HG03196 (cell line): ENCODE measurements at regions not wholly inside any gene's neighbourhood (a gene's known extent, or its start where the extent isn't known, plus 50 kb on each side); places are given as distances from the start of the nearest gene placed in this dataset.

Source experiments
- ATAC-seq: cut with Tn5 transposase; IDR thresholded peaks from one replicate; pipeline ENCODE4 v1.9.1; 2021; ENCODE audit not compliant: unreplicated experiment

DNA sequence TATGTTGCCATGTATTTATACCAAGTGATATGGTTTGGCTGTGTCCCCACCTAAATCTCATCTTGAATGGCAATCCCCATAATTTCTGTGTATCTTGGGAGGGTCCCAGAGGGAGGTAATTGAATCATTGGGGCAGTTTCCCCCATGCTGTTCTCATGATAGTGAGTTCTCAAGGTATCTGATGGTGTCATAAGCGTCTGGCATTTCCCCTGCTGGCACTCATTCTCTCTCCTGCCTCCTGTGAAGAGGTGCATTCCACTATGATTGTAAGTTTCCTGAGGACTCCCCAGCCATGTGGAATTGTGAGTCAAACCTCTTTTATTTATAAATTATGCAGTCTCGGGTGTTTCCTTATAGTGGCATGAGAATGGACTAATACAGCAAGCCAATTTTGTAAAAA is 140.8 kb upstream of the ADAMTSL1 start:
- no peak for ATAC-seq

DNA sequence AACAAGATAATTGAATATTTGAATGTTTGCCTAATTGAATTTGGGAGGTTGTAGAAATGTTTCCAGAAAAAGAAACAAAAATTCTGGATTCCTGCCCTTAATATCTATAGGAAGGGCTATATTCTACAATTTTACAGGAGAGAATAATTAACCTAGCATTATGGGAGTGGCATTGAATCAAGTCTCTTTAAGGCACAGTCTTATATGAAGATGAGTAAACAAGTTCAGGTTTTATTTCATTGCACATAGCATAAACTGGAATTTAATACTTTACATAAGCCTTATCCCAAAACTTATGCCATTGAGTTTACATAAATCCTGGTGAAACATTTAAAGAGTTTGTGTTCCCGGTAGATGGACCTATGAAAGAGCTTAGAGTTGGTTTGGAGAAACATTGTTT is 138.1 kb upstream of the ADAMTSL1 start:
- no peak for ATAC-seq

DNA sequence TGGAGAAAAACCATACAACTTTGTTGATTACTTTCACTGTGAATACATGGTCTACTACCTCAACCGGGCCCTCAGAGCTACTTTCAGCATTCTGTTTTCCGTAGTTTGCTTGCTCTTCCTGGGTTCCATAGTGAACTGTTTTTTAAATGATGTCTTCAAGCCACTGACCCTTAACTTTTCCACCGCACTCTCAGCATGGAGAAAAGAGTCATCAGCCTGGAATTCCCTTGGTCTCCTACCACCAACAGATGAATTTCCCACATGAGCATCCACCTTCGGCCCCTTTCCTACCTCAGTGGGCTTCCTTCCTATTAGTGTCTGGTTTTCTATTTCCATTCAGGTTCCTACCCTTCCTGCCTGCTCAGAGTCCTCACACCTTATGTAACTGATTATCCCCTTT is 135.9 kb upstream of the ADAMTSL1 start:
- ATAC-seq = no peak

DNA sequence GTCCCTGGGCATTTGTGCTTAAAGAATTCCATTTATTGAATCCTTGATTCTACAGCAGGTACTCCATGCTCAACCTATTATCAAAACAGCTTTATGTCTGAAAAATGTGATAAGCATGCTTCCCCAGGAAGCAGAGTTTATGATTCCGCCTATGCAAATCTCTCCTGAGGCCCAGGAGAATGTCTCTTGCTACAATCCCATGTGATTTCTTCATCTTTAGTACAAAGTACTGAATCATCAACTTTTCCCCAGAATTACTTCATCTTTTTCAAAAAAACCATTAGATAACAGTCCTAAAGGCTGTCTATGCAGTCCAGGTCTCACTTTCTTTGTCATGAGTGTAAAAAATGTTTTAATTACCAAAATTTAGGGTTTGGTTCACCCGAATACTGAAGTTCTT is 130.2 kb upstream of the ADAMTSL1 start:
- ATAC-seq = no peak

DNA sequence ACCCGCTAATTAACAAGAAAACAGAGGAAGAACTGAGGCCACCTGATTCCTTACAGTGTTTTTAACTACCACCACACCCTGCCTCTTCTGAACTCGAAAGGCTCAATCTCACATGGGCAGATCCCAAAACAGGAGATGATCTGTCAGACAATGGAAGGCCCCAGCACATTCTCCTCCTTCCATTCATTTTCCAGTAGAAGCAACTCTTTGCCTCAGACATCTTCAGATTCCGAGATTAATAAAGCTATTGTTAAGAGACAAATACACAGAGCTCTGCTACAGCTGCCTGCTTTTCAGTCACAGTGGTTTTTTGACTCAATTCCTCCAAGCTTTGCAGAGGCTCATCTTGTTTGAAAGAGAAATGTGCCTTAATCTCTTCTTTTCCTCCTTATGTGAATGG is 127.2 kb upstream of the ADAMTSL1 start:
- ATAC-seq = no peak

DNA sequence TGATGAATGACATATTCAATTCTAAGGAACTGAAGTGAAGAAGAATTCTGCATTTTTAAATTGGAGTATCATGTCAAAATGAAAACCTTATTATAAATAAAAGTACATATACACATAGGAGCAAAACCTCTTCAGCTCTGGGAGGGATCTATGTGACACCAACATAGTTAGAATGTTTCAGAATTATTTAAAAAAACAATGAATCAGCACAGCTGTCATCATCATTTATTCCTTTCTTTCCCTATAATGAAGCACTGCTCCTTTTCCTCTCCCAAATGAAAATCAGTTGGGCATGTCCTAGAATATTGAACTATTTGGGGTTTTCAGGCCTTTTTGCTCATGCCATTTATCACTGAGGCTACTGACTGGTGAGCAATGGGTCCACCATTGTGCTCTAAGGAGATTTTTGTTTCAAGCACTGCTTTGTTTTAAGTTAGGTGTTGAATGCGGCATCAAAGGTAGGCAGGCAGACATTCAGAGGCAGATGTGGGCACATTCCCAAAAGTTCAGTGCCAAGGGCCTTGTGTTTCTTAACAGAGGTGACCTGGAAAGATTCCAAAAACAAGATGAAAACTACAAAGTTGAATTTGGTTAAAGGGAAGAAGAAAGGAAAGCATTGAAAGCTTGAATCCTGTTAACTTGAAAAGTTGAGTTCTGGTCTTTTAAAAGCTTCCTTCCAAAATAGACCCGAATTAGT is 126.4 kb upstream of the ADAMTSL1 start:
- ATAC-seq = no peak

DNA sequence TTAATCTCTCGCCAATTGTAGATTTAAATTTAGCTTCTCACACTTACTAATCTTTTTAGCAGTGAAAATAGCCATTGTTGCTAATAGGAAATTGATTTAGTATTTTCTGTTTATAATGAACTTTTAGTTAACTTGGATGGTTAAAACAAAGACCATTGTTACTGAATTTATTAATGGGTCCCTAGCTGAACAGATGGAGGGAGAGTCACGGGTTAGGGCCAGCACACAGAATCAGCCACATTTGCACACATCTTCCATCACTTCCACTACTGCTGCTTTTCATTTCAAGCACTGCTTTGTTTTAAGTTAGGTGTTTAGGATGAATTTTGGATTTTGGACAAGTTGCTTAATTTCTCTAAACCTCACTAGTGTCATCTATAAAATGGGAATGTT is 125.9 kb upstream of the ADAMTSL1 start:
- no peak for ATAC-seq

DNA sequence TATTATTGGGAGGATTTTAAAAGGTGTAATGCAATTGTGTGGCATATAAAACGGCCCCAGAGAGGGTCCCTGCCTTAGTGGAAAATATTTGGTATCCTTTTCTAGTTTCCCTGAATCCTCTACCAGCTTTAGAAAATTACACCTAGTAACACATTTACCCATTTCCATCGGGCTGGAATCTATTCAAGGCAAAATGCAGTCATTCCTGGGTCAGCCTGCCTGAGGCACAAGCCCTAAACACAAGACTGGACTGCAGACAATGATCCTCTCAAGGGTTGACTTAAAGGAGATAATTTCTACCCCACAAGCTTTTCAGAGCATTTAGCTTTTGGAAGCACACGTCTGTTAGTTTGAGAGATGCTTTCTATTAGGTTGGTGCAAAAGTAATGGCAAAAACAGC is 124.4 kb upstream of the ADAMTSL1 start:
- ATAC-seq = no peak

DNA sequence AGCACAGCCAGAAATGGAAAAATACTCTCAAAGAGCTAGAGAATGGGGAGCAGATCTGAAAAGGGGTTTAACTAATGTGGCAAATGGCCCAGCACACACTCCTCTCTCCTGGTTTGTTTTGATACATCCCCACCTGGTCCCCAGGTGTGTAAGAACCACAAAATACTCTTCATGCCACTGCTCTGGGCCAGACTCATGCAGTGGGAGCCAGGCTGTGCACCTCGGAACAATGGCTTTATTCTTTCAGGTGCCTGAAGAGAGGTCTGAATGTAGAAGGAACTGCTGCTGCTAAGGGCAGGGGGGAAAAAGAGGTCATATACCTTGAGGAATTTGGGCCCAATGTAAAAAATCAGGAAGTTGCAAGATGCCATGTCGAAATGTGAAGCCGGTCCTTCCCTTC is 123.9 kb upstream of the ADAMTSL1 start:
- ATAC-seq = no peak

DNA sequence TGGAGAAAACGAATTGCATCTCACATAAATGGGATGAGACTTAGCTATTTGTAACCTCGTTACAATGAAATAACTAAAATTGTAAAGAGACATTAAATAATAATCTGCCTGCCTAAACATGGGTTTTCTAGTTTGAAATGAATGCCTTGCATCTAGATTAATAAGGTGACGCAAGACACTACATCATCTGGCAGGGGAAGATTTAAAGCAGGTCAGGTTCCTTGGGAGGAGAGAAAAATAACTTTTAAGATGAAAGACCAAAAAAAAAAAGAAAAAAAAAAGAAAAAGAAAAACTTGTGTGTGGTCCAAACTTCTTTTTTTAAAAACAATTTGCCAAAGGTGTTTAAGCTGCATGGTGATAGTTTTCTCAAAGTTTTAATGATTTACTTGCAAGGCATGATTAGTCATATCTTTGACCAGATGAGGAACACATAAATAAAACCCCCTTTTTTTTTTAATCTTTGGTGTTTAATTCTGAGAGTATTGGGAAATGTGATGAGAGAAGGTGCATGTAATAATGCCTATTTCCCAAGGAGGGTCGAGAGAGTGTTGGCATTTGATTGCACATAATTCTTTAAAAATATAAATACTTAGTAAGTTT is 122.9 kb upstream of the ADAMTSL1 start:
- ATAC-seq = no peak

DNA sequence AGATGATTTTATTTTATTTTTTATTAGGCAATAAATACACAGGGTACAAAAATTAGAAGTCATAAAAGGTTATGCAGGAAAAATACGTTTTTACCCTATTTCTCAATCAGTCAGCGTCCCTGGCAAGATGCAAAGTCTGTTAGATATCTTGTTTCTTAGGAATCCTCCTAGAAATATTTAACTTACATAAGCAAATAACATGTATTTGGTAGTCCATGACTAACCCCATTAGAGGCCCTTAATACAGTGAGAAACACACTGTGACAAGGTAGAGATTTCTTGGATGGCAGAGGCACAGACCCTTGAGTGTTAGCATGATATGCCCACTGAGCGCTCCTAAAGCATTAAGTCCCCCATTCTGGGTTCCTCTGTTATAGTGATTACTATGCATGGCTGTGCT is 121.2 kb upstream of the ADAMTSL1 start:
- no peak for ATAC-seq

DNA sequence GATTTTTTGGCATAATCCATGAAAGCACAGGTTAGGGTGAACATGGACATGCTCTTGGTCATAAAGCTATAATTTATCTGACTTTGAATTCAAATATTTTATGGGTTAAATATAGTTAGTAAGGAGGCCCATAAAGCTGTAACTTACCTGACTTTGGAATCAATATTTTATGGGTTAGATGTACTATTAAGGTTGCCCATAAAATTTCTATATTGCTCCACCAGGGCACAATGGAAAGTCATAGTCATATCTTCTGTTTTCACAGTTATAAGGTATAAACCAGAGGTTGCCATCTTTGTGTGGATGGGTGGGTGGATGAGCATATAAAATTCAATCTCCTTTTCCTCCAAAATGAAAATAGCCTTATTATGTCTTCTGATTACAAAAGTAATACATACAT is 120.5 kb upstream of the ADAMTSL1 start:
- no peak for ATAC-seq

DNA sequence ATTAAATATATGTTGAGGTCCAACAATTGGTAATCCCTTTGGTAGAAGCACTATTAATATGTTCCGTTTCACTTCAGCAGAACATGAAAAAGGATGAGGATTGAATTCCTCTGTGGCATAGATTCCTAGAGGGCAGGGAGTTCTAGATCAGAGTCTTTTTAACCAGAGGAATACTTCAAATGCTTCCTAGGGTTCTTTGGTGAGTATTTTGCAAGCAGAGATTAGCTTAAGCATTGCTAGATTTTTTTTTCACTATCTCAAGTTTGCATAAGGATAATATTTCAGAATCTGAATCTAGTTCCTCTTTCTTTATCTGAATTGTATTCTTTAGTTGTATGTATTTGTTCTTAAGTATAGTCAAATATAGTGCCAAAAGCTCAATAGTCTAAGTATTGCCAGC is 116.6 kb upstream of the ADAMTSL1 start:
- ATAC-seq = no peak

DNA sequence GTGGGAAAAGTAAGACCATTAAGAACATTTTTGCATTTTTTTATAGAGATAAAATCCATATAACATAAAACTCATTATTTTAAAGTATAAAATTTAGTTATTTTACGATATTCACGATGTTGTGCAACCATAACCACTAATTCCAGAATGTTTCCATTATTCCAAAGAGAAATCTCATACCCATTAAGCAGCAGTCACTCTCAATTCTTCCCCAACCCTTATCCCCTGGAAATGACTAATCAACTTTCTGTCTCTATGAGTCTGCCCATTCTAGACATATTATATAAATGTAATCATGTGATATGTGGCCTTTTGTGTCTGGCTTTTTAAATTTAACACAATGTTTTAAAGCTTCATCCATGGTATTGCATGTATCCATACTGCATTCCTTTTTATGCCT is 115.6 kb upstream of the ADAMTSL1 start:
- no peak for ATAC-seq

DNA sequence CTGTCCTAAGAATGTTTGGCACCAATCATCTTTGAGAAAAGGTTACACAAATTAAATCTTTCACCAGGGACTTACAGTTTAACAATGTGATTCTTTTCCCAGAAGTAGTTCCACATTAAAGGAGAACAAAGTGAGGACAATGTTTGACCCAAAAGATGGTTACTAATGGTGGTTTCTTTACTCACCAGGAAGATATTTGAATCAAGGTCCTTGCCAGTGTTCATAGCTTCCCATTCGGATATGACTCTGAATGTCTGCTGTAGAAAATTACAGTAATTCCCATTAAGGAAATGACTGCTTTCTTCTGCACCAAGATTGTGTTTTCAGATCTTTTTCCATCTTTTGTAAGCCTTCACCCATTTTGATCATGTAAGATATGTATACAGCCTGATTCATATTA is 114.6 kb upstream of the ADAMTSL1 start:
- ATAC-seq = no peak

DNA sequence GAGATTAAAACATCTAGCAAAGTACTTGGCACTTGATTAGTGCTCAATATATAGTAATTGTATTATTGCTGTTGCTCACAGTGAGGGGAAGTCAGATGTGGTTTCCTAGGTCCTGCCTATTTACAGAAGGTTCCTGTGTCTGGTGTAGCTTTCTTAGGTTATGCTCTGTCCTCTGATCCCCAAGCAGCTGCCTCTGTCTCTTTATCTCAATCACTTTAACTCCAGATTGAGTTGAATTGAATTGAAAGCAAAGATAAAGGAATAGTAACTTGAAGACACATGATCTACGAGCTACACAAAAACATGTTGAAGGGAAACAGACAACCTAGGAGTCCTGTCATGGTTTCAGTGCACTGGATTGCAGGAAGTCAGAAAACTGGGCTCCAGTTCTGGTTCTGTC is 113.9 kb upstream of the ADAMTSL1 start:
- ATAC-seq = no peak

DNA sequence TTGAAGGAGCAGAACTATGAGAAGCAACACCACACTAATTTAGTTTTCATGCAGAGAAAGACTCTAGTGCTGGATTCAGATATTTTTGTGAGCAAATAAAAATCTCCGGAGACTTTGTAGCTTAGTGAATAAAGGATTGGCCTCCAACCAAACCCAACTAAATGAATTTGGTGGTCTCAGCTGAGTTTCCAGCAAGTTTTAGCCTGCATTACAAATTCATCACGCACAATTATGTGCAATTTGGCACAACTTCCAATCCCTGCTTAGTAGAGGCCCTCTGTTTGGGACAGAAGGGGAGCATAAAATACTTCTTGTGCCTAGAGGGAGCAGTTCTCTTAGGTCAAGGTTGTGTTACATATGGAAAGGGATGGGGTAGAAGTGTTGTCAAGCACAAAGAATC is 112.3 kb upstream of the ADAMTSL1 start:
- no peak for ATAC-seq

DNA sequence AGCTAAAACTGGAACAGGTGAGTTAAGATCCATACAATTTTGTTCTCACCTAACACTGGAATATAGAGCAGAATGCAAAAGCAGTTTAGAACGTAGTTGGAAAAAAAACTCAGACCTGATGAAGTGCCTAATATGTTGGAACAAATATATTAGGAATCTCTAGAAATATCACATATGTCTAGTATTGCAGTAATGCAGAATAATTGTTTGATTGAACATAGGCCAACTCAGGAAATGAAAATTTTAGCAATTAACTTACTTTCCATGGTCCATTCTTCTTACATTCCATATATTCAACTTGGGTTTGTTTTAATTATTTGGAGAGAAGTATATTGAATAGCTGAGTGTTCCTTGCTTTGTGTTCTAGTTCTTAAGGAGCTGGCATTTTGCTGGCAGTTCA is 111.8 kb upstream of the ADAMTSL1 start:
- ATAC-seq = no peak

DNA sequence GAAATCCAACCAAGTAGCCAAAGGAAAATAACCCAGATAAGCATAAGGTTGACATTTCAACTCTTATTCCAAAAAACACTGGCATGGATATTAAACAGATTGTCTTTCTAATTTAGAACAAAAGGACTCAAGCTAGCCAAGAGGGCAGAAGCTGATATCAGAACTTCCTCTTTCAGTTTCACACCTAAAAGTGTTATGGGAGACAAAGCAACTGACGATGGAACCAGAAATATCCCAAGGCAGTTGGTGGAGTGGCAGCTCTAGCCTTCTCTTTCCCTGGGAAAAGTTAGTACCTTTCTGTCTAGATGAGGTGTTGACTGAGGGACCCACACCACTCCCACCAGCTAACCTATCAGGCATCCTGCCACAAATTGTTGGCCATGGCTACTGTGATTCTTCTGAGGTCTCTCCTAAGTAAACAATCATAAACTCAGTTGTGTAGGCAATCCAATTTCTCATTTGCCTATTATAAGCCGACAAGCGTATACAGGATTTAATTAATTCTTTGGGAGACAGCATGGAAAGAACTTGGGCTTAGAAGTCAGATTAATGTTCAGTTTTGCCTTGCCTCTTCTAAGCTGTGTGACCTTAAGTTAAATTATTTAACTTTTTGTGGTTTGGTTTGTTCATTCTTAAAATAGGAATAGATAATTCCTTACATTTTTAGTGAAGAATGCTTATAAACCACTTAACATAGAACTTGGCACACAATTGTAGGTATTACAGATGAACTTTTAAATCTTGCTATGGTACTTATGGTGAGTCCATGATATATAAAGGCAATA is 110.9 kb upstream of the ADAMTSL1 start:
- peak; percentile 63 for ATAC-seq

DNA sequence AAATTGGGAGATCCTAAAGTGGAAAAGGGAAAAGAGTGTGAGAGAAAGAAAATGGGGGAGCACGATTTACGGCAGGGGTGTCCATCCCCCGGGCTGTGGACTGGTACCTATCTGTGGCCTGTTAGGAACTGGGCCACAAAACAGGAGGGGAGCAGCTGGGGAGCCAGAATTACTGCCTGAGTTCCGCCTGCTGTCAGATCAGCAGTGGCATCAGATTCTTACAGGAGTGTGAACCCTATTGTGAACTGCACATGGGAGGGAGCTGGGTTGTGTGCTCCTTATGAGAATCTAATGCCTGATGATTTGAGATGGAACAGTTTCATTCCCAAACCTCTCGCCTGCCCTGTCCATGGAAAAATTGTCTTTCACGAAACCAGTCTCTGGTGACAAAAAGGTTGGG is 108.3 kb upstream of the ADAMTSL1 start:
- ATAC-seq = no peak

DNA sequence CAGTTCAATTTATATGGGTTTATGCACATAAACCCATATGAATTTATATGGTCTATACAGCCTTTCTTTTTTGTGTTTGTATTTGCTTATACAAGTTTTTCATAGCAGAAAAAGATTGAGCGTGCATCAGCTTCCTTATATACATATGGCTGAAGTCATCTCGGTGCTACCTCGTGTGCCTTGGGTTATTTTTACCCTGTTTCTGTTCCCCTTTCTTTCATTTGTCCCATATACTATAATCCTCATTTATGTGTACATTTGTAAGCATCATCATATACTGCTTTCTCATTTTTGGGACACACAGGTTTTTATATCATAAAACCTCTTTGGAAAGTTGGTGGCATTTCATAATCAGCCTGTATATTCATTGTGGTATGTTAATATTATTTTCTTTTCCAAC is 107.8 kb upstream of the ADAMTSL1 start:
- ATAC-seq = no peak

DNA sequence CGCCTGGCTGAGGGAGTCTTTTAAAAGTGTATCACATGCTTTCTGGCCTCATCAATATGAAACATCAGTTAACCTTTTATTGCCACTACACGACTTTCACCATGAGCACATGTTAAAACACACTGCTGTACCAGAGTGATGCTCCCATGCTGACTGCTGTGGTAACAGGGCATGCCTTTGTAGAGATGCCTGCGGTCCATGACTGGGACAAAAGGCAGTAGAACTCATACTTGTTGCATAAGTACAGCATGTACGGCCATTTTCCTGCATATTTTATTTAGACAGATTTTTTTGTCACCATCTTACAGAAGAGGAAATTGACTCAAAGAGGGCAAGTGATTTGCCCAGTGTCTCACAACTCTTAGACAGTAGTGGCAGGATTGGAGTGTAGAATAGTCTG is 105.7 kb upstream of the ADAMTSL1 start:
- ATAC-seq = no peak
